Right hindlimb (tissue), 1 donor: ENCODE measurements at regions not wholly inside any gene's neighbourhood (a gene's known extent, or its start where the extent isn't known, plus 50 kb on each side); places are given as distances from the start of the nearest gene placed in this dataset.

Experiments
- DNase-seq: peaks from one replicate; pipeline ENCODE4 v3.0.0-alpha.2; 2018

GRCh38 chr20:22504829-22505377 is 79.5 kb downstream of the FOXA2 start:
- no peak for DNase-seq

GRCh38 chr20:22503577-22503976 is 80.8 kb downstream of the FOXA2 start:
- DNase-seq, result no peak

- DNase-seq, result no peak
Observed at GRCh38 chr20:22502731-22503191, 81.6 kb downstream of the FOXA2 start.

GRCh38 chr20:22501566-22502344 is 82.6 kb downstream of the FOXA2 start:
- no peak for DNase-seq

- DNase-seq, result no peak
Observed at GRCh38 chr20:22501034-22501433, 83.3 kb downstream of the FOXA2 start.

GRCh38 chr20:22499515-22500166 is 84.7 kb downstream of the FOXA2 start:
- DNase-seq, result no peak

GRCh38 chr20:22496817-22497216 is 87.6 kb downstream of the FOXA2 start:
- DNase-seq, result no peak

- no peak for DNase-seq
Observed at GRCh38 chr20:22495789-22496188, 88.6 kb downstream of the FOXA2 start.

- no peak for DNase-seq
Observed at GRCh38 chr20:22495172-22495571, 89.2 kb downstream of the FOXA2 start.

GRCh38 chr20:22492497-22492896 is 91.9 kb downstream of the FOXA2 start:
- no peak for DNase-seq

GRCh38 chr20:22491194-22491505 is 93.2 kb downstream of the FOXA2 start:
- DNase-seq, result no peak

GRCh38 chr20:22490287-22491193 is 93.8 kb downstream of the FOXA2 start:
- no peak for DNase-seq

GRCh38 chr20:22489626-22490286 is 94.6 kb downstream of the FOXA2 start:
- DNase-seq, result no peak

GRCh38 chr20:22480336-22480735 is 104.0 kb downstream of the FOXA2 start:
- DNase-seq, result no peak

- no peak for DNase-seq
Observed at GRCh38 chr20:22475662-22476061, 108.7 kb downstream of the FOXA2 start.

GRCh38 chr20:22474224-22474623 is 110.1 kb downstream of the FOXA2 start:
- DNase-seq, result no peak

GRCh38 chr20:22473293-22473692 is 111.1 kb downstream of the FOXA2 start:
- no peak for DNase-seq

- no peak for DNase-seq
Observed at GRCh38 chr20:22472447-22473100, 111.8 kb downstream of the FOXA2 start.

- DNase-seq, result no peak
Observed at GRCh38 chr20:22471156-22471836, 113.1 kb downstream of the FOXA2 start.

GRCh38 chr20:22470620-22471026 is 113.7 kb downstream of the FOXA2 start:
- no peak for DNase-seq

- DNase-seq, result no peak
Observed at GRCh38 chr20:22466447-22467171, 117.8 kb downstream of the FOXA2 start.
